GM19372 (cell line): ENCODE measurements at regions not wholly inside any gene's neighbourhood (a gene's known extent, or its start where the extent isn't known, plus 50 kb on each side); places are given as distances from the start of the nearest gene placed in this dataset.
"Not testable (repeated sequence)": the region's sequence is repeated elsewhere in the genome, so short reads cannot be mapped to it uniquely, and the experiment has no call there.

ENCODE experiments used
- ATAC-seq: cut with Tn5 transposase; IDR thresholded peaks from one replicate; pipeline ENCODE4 v1.9.1; 2021; ENCODE audit warnings: mild to moderate bottlenecking, low read depth, moderate library complexity; ENCODE audit not compliant: unreplicated experiment

- no peak for ATAC-seq
Observed at GRCh38 chr4:150018257-150018656, 60.0 kb upstream of the DCLK2 start.

GRCh38 chr4:150021483-150021882 is 56.8 kb upstream of the DCLK2 start:
- ATAC-seq: no peak

- no peak for ATAC-seq
Observed at GRCh38 chr4:150023489-150023888, 54.8 kb upstream of the DCLK2 start.

- ATAC-seq: not testable (repeated sequence)
Observed at GRCh38 chr4:150026987-150027386, 51.3 kb upstream of the DCLK2 start.
